ENCODE measurements at regions not wholly inside any gene's neighbourhood (a gene's known extent, or its start where the extent isn't known, plus 50 kb on each side); places are given as distances from the start of the nearest gene placed in this dataset.

DNA sequence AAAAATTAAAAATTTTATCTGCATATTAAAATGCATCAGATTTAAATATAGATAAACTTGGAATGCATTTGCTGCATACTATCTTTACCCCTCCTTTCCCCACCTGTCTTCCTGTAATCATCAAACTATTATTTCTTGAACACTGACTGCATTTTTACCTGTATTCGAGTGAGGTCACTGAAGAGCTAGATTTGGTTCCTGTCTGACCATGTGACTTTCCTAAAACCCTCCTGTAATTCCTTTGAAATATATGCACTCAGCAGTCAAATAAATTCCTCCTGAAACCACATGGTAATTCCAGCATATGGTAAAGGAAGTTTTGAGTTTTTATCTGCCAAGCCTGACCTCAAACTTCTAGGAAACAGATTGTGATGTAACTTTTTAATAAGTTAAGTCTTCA is 445.6 kb upstream of the FRG2C start:
- Histone ChIP-seq H4K20me1 (ENCODE audit: insufficient read depth, low read length) (no peaks in the 10 kb centered on the region), H3K79me2 (ENCODE audit: insufficient read depth, low read depth, low read length) (no peaks in the 10 kb centered on the region), H3K4me3 (ENCODE audit: low read depth, low read length, poor library complexity, severe bottlenecking) (no peak overlapping the region), H3K27ac (ENCODE audit: low read depth, low read length, poor library complexity, severe bottlenecking) (no peak overlapping the region), H3K4me2 (ENCODE audit: low read length) (no peak overlapping the region), H3K9me3 (ENCODE audit: low read length) (no peaks in the 10 kb centered on the region), H3K4me1 (ENCODE audit: insufficient read depth, low read length, poor library complexity, severe bottlenecking) (no peaks in the 10 kb centered on the region), H2AFZ (ENCODE audit: low read length) (no peak overlapping the region), H3K36me3 (ENCODE audit: insufficient read depth, low read length) (no peaks in the 10 kb centered on the region), H3K9me2 (ENCODE audit: insufficient read depth, low read length) (no peaks in the 10 kb centered on the region)
- intact Hi-C loops (cut with micrococcal nuclease; ENCODE audit: unreplicated experiment) = no loop called here
- POLR2A ChIA-PET = no interaction called here
- BruUV-seq (replicated peaks) = no TSS peak
- TF ChIP-seq CTCF (conservative IDR thresholded peaks at IDR 0.05; ENCODE audit: low read length) = no peak
- no peak for TF ChIP-seq EZH2phosphoT487 (IDR thresholded peaks at IDR 0.05; ENCODE audit: borderline replicate concordance, low read depth, low read length)
- CTCF ChIA-PET (ENCODE audit: unreplicated experiment) = no interaction called here
- no peak for DNase-seq (ENCODE audit: low spot score)

- intact Hi-C loops (cut with micrococcal nuclease; ENCODE audit: unreplicated experiment) = no loop called here
- H3K4me3 ChIP-seq (ENCODE audit: low read depth, low read length, poor library complexity, severe bottlenecking) = no peak overlapping the region
- BruUV-seq (replicated peaks) = no TSS peak
- no peaks in the 10 kb centered on the region for H4K20me1 ChIP-seq (ENCODE audit: insufficient read depth, low read length)
- H3K4me2 ChIP-seq (ENCODE audit: low read length) = no peak overlapping the region
- no peak overlapping the region for H3K27ac ChIP-seq (ENCODE audit: low read depth, low read length, poor library complexity, severe bottlenecking)
- TF ChIP-seq EZH2phosphoT487 (IDR thresholded peaks at IDR 0.05; ENCODE audit: borderline replicate concordance, low read depth, low read length) (no peak), CTCF (conservative IDR thresholded peaks at IDR 0.05; ENCODE audit: low read length) (no peak)
- H3K79me2 ChIP-seq (ENCODE audit: insufficient read depth, low read depth, low read length) = no peaks in the 10 kb centered on the region
- CTCF ChIA-PET (ENCODE audit: unreplicated experiment) = no interaction called here
- no peak overlapping the region for H2AFZ ChIP-seq (ENCODE audit: low read length)
- DNase-seq (ENCODE audit: low spot score) = no peak
- no peaks in the 10 kb centered on the region for H3K4me1 ChIP-seq (ENCODE audit: insufficient read depth, low read length, poor library complexity, severe bottlenecking)
- no peaks in the 10 kb centered on the region for H3K36me3 ChIP-seq (ENCODE audit: insufficient read depth, low read length)
- H3K9me3 ChIP-seq (ENCODE audit: low read length) = no peaks in the 10 kb centered on the region
- no peaks in the 10 kb centered on the region for H3K9me2 ChIP-seq (ENCODE audit: insufficient read depth, low read length)
- POLR2A ChIA-PET = interaction anchor here (0.6 kb wide), 1 partner anchor 8 kb away, joined by 3 read pairs; no protein-coding TSS in a partner anchor
Measured at GRCh38 chr3:75220932-75221331, 443.2 kb upstream of the FRG2C start.

GRCh38 chr3:75224412-75224811 is 439.7 kb upstream of the FRG2C start:
- Histone ChIP-seq H3K79me2 (ENCODE audit: insufficient read depth, low read depth, low read length) (no peaks in the 10 kb centered on the region), H2AFZ (ENCODE audit: low read length) (no peak overlapping the region), H3K9me2 (ENCODE audit: insufficient read depth, low read length) (no peaks in the 10 kb centered on the region), H3K4me2 (ENCODE audit: low read length) (no peak overlapping the region), H3K27ac (ENCODE audit: low read depth, low read length, poor library complexity, severe bottlenecking) (no peak overlapping the region), H3K4me1 (ENCODE audit: insufficient read depth, low read length, poor library complexity, severe bottlenecking) (no peaks in the 10 kb centered on the region), H4K20me1 (ENCODE audit: insufficient read depth, low read length) (no peaks in the 10 kb centered on the region), H3K9me3 (ENCODE audit: low read length) (no peaks in the 10 kb centered on the region), H3K36me3 (ENCODE audit: insufficient read depth, low read length) (no peaks in the 10 kb centered on the region), H3K4me3 (ENCODE audit: low read depth, low read length, poor library complexity, severe bottlenecking) (no peak overlapping the region)
- TF ChIP-seq EZH2phosphoT487 (IDR thresholded peaks at IDR 0.05; ENCODE audit: borderline replicate concordance, low read depth, low read length) = no peak
- no peak for TF ChIP-seq CTCF (conservative IDR thresholded peaks at IDR 0.05; ENCODE audit: low read length)
- DNase-seq (ENCODE audit: low spot score) = no peak
- intact Hi-C loops (cut with micrococcal nuclease; ENCODE audit: unreplicated experiment) = no loop called here
- CTCF ChIA-PET (ENCODE audit: unreplicated experiment) = no interaction called here
- POLR2A ChIA-PET = no interaction called here
- BruUV-seq (replicated peaks) = no TSS peak
